WTC11 (cell line): ENCODE measurements at regions not wholly inside any gene's neighbourhood (a gene's known extent, or its start where the extent isn't known, plus 50 kb on each side); places are given as distances from the start of the nearest gene placed in this dataset.

Source experiments
- ESRRA ChIP-seq: sonication (generic); formaldehyde crosslinking; IDR thresholded peaks from 2 replicates; pipeline ENCODE4 v1.8.1; 2022; ENCODE audit warnings: mild to moderate bottlenecking, missing genetic modification reagents, borderline replicate concordance
- FOXJ3 ChIP-seq: sonication (generic); formaldehyde crosslinking; IDR thresholded peaks from 2 replicates; pipeline ENCODE4 v1.9.0; 2021; ENCODE audit warnings: missing genetic modification reagents, mild to moderate bottlenecking, borderline replicate concordance
- GABPB1 ChIP-seq: sonication (generic); formaldehyde crosslinking; IDR thresholded peaks from 2 replicates; pipeline ENCODE4 v1.8.1; 2023; ENCODE audit warnings: mild to moderate bottlenecking, missing genetic modification reagents
- TF ChIP-seq, protein P1 (sequence below): fragments of 200-600 bp; IDR thresholded peaks from 2 replicates; pipeline ENCODE4 v1.8.0; 2022; ENCODE audit warnings: antibody characterized with exemption
- TF ChIP-seq, protein P2 (sequence below): sonication (generic); formaldehyde crosslinking; IDR thresholded peaks from 2 replicates; pipeline ENCODE4 v1.8.1; 2023; ENCODE audit warnings: mild to moderate bottlenecking, missing genetic modification reagents, moderate library complexity
- TF ChIP-seq, protein P3 (sequence below): sonication (generic); formaldehyde crosslinking; IDR thresholded peaks from 2 replicates; pipeline ENCODE4 v1.8.1; 2023; ENCODE audit warnings: mild to moderate bottlenecking, missing genetic modification reagents, moderate library complexity
- TF ChIP-seq, protein P4 (sequence below): sonication (generic); formaldehyde crosslinking; IDR thresholded peaks from 2 replicates; pipeline ENCODE4 v1.8.0; 2022; ENCODE audit warnings: mild to moderate bottlenecking, missing genetic modification reagents
- TF ChIP-seq, protein P5 (sequence below): sonication (generic); formaldehyde crosslinking; conservative IDR thresholded peaks from 2 replicates; pipeline ENCODE4 v1.8.1; 2023; ENCODE audit warnings: mild to moderate bottlenecking, low read depth, missing genetic modification reagents, moderate library complexity
- TF ChIP-seq, protein P6 (sequence below): fragments of 250-450 bp; sonication (Bioruptor Pico); IDR thresholded peaks from 2 replicates; pipeline ENCODE4 v1.9.0; 2021; ENCODE audit warnings: mild to moderate bottlenecking, borderline replicate concordance

DNA sequence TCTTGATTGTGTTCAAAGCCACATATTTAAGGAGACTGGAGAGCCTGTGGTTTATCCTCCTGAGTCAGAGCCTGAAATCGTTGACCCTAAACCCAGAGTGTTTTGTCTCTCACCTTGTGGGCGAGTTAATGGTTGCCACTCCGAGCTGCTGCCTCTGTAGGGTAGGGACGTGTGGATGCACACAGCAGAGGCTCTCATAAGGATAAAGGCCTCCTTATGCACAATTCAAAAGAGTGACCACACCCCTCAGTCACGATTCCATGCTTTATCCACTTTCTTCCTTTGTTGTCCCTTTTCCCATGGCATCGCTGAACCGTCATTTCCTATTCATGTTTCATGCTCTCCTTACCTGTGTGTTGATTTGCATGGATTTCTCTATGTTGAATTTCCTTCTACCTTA, 805.0 kb upstream of the RBFOX1 start:
- TF ChIP-seq, protein P1, sequence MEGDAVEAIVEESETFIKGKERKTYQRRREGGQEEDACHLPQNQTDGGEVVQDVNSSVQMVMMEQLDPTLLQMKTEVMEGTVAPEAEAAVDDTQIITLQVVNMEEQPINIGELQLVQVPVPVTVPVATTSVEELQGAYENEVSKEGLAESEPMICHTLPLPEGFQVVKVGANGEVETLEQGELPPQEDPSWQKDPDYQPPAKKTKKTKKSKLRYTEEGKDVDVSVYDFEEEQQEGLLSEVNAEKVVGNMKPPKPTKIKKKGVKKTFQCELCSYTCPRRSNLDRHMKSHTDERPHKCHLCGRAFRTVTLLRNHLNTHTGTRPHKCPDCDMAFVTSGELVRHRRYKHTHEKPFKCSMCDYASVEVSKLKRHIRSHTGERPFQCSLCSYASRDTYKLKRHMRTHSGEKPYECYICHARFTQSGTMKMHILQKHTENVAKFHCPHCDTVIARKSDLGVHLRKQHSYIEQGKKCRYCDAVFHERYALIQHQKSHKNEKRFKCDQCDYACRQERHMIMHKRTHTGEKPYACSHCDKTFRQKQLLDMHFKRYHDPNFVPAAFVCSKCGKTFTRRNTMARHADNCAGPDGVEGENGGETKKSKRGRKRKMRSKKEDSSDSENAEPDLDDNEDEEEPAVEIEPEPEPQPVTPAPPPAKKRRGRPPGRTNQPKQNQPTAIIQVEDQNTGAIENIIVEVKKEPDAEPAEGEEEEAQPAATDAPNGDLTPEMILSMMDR, result no peak
- TF ChIP-seq, protein P2, sequence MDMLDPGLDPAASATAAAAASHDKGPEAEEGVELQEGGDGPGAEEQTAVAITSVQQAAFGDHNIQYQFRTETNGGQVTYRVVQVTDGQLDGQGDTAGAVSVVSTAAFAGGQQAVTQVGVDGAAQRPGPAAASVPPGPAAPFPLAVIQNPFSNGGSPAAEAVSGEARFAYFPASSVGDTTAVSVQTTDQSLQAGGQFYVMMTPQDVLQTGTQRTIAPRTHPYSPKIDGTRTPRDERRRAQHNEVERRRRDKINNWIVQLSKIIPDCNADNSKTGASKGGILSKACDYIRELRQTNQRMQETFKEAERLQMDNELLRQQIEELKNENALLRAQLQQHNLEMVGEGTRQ (CRISPR knock-in tag), result no peak
- TF ChIP-seq, protein P3, sequence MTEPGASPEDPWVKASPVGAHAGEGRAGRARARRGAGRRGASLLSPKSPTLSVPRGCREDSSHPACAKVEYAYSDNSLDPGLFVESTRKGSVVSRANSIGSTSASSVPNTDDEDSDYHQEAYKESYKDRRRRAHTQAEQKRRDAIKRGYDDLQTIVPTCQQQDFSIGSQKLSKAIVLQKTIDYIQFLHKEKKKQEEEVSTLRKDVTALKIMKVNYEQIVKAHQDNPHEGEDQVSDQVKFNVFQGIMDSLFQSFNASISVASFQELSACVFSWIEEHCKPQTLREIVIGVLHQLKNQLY (CRISPR knock-in tag), result no peak
- TF ChIP-seq, protein P4, sequence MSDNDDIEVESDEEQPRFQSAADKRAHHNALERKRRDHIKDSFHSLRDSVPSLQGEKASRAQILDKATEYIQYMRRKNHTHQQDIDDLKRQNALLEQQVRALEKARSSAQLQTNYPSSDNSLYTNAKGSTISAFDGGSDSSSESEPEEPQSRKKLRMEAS, result no peak
- TF ChIP-seq, protein P5, sequence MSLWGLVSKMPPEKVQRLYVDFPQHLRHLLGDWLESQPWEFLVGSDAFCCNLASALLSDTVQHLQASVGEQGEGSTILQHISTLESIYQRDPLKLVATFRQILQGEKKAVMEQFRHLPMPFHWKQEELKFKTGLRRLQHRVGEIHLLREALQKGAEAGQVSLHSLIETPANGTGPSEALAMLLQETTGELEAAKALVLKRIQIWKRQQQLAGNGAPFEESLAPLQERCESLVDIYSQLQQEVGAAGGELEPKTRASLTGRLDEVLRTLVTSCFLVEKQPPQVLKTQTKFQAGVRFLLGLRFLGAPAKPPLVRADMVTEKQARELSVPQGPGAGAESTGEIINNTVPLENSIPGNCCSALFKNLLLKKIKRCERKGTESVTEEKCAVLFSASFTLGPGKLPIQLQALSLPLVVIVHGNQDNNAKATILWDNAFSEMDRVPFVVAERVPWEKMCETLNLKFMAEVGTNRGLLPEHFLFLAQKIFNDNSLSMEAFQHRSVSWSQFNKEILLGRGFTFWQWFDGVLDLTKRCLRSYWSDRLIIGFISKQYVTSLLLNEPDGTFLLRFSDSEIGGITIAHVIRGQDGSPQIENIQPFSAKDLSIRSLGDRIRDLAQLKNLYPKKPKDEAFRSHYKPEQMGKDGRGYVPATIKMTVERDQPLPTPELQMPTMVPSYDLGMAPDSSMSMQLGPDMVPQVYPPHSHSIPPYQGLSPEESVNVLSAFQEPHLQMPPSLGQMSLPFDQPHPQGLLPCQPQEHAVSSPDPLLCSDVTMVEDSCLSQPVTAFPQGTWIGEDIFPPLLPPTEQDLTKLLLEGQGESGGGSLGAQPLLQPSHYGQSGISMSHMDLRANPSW (CRISPR knock-in tag), result no peak
- TF ChIP-seq ESRRA (CRISPR knock-in tag) (no peak), FOXJ3 (CRISPR knock-in tag) (no peak), GABPB1 (CRISPR knock-in tag) (no peak)
- TF ChIP-seq, protein P6, sequence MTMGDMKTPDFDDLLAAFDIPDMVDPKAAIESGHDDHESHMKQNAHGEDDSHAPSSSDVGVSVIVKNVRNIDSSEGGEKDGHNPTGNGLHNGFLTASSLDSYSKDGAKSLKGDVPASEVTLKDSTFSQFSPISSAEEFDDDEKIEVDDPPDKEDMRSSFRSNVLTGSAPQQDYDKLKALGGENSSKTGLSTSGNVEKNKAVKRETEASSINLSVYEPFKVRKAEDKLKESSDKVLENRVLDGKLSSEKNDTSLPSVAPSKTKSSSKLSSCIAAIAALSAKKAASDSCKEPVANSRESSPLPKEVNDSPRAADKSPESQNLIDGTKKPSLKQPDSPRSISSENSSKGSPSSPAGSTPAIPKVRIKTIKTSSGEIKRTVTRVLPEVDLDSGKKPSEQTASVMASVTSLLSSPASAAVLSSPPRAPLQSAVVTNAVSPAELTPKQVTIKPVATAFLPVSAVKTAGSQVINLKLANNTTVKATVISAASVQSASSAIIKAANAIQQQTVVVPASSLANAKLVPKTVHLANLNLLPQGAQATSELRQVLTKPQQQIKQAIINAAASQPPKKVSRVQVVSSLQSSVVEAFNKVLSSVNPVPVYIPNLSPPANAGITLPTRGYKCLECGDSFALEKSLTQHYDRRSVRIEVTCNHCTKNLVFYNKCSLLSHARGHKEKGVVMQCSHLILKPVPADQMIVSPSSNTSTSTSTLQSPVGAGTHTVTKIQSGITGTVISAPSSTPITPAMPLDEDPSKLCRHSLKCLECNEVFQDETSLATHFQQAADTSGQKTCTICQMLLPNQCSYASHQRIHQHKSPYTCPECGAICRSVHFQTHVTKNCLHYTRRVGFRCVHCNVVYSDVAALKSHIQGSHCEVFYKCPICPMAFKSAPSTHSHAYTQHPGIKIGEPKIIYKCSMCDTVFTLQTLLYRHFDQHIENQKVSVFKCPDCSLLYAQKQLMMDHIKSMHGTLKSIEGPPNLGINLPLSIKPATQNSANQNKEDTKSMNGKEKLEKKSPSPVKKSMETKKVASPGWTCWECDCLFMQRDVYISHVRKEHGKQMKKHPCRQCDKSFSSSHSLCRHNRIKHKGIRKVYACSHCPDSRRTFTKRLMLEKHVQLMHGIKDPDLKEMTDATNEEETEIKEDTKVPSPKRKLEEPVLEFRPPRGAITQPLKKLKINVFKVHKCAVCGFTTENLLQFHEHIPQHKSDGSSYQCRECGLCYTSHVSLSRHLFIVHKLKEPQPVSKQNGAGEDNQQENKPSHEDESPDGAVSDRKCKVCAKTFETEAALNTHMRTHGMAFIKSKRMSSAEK (CRISPR knock-in tag), result no peak
